Occipital lobe (tissue), 1 donor: ENCODE measurements at regions not wholly inside any gene's neighbourhood (a gene's known extent, or its start where the extent isn't known, plus 50 kb on each side); places are given as distances from the start of the nearest gene placed in this dataset.
"Not testable (repeated sequence)": the region's sequence is repeated elsewhere in the genome, so short reads cannot be mapped to it uniquely, and the experiment has no call there.

Experiments used
- DNase-seq: peaks from one replicate; lab custom pipeline; 2025; lab: John Stamatoyannopoulos, UW

DNA sequence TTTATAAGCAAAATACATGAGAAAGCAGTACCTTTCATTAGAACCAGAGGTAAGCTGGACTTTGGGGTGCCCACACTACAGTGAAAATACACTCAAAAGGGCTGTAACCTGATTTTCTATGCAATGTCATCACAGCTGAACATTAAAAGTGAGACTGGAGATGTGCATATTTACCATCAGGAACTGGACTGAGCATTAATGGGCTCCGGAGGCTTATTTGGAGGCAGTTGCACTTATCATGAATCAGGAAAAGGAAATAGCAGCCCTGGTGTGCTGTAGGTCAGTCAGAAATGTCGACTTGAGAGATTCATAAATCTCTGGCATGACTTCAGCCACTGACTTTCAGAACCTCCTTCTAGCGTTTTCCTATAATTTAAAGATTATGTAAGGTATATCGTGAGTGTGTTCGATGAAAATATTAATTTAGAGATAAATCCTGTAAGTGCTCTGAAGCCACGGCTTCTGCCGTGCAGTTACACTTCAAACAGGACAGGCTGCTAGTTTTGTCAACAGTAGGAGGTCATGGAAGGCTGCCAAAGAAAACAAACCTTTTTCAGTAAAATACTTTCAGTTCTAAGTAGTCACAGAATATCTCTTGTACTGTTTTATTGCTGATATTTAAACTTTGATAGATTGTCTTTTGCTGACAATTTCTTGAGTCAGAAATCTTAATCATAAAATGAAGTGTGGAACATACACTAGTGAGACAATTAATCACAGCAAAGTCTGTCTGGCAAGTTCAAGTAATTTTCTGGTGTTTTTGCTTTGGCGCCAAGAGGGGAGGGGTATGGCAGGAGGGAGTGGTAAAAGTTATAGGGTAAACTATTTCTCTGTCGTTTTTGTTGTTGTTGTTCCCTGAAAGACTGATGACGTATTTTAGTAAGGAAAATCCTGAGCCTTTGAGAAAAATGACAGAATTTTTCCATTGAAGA lies 939.7 kb downstream of the NR2F1-AS1 start:
- DNase-seq = no peak

DNA sequence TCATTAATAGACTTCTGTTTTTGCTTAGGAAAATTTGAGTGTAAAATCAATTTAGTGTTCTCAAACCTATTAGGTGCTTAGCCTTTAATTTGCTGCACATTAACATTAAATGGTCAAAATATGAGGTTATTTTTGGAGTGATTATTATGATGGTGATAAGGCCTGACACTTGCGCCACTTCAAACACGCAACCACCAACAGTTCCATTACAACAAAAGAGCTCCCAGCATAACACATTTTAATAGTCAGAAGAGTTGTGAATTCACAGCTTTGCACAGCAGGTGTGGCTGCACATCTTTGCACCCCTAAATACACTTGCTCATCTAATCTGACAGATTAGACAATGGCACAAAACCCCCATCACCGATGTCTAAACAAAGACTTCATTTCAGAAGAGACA lies 940.7 kb downstream of the NR2F1-AS1 start:
- DNase-seq = no peak

DNA sequence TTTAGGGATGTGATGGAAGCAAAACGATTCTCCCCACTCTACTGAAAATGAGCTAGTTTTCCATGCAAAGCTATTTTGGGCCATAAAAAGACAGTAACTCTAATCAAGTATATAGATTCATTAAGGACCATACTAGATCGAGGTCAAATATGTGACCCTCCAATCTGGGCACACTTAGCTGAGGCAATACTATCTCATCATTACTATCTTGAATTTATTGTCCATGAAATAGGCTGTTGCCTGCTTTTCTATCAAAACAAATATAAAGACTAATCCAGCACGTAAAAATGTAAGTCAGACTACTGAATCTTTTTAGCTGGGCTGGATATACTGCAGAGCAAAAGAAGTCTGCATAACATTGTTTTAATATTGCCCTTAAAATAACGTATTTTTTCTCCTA lies 943.1 kb downstream of the NR2F1-AS1 start:
- DNase-seq = no peak

DNA sequence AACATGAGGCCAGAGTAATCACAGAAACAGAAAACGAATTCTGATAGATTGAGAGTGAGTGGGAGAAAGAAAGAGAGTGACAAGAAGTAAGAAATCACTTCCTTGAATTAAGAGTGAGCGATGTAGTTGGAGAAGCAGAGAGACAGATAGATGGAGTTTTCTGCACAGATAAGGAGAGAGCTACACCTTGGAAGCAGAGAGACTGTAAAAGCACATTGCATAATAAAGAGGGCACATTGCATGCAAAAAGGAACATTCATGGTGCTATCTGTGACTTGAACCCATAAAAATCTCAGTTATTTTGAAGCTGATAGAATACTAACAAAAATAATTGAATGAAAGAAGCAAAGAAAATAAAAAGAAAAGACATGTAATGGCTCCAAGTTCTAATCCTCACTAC lies 943.8 kb downstream of the NR2F1-AS1 start:
- DNase-seq = no peak

DNA sequence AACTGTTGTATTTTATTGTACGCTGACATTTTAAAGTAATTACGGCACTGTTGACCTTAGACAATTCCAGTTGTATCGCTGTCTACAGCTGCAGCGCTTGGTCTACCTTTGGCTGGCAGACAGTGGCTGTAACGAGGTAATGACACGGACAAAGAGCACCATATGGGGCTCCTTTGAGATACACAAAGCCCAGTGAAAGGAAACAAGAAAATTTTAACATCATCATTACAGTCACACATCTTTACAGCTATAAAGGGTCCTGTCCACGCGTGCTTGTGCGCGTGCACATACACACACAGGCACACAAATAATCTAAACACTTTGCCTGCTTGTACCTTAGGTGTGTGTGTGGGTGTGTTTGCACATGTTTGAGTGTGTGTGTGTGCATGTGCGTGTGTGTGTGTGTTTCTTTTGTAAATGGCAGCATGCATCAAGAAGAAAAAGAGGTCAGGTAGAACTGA lies 946.0 kb downstream of the NR2F1-AS1 start:
- no peak for DNase-seq

DNA sequence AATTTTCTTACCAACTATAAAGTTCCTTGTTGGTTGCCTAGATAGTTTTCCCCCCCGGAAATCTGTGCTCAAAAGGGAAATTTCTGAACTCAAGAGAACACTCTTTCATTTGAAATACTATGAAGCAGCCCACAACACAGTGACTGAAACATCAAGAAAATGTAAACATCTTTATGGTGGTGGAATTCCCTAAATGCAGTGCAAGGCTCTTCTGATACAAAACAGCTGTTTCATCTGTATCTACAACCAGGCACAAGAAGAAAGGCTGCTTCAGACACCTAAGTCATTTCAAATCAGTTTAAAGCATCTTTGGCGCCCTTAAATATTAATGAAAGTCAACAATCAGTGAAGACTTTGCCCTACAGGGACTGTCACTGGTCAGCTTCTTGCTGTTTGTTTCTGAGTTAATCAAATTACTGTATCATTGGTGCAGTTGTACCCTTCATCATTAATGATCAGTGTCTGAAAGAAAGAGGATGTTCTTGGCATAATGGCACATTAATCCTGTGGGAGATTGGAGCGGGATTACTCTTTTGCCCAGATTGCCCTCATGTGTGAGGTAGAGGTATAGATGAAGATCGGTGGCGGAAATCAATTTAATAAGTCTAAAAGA lies 947.0 kb downstream of the NR2F1-AS1 start:
- no peak for DNase-seq

DNA sequence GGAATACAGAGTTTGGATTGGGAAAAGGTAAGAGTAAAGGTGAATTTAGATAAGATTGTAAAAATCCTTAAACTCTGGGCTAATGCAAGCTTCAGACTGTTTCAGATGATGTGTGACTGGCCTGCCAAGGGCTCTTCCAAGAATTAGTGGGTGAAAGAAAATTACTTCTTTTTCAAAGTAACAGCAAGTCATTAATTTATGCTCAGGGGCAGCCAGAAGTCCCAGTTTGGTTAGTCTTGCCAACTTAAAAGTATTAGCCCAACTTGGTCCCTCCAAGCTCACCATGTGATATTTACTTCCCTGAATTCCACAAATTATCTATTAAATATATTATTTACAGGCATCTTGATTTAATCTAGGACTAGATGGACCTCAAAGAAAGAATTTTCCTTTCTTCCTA lies 947.8 kb downstream of the NR2F1-AS1 start:
- no peak for DNase-seq

DNA sequence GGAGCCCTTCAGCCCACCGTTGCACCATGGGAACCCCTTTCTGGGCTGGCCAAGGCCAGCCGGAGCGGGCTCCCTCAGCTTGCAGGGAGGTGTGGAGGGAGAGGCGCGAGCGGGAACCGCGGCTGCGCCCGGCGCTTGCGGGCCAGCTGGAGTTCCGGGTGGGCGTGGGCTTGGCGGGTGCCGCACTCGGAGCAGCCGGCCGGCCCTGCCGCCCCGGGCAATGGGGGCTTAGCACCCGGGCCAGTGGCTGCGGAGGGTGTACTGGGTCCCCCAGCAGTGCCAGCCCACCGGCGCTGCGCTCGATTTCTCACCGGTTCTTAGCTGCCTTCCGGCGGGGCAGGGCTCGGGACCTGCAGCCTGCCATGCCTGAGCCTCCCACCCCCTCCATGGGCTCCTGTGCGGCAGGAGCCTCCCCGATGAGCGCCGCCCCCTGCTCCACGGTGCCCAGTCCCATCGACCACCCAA lies 949.8 kb downstream of the NR2F1-AS1 start:
- not testable (repeated sequence) for DNase-seq

DNA sequence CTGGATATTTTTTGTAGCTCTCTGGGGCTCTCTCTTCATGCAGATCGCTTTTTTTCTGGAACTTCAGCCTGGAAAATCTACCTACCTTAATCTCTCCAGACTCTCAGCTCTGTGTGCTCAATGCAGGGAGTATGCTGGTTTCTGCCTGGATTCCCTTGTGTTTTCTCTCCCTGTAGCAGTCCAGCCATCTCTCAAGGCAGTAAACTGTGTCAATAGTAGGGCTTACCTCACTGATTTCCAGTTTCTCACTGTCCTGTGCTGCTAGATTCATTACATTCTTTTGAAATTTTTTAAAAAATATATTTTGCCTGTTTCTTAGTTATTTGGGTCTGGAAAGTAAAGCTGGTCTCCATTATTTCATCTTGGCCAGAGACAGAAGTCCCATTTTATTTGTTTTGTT lies 951.4 kb downstream of the NR2F1-AS1 start:
- DNase-seq = no peak

DNA sequence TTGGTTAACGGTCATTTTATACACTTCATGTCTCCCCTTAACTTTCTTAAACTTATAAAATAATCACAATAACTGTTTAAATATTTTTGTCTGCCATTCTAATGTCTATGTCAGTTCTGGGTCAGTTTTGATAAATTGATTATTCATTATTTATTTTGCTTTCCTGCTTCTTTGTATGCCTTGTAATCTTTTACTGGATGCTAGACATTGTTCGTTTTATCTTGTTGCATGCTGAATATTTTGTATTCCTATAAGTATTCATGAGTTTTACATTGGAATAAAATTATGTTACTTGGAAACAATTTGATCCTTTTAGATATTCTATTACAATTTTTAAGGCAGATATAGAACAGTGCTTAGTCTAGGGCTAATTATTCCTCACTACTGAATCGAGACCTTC lies 952.0 kb downstream of the NR2F1-AS1 start:
- DNase-seq = no peak

DNA sequence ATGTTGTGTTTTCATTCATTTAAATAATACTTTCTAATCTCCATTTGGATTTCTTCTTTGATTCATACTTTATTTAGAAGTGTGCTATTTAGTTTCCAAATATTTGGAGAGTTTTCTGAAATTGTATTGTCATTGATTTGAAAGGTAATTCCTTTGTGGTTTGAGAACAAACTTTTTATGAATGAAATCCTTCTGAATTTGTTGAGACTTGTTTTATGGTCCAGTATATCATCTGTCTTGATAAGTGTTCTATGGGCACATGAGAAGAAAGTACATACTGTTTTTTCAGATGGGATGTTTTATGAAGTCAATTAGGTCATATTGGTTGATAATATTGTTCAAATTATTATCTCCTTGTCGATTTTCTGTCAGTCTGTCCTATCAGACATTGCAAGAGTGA lies 953.8 kb downstream of the NR2F1-AS1 start:
- DNase-seq = no peak

DNA sequence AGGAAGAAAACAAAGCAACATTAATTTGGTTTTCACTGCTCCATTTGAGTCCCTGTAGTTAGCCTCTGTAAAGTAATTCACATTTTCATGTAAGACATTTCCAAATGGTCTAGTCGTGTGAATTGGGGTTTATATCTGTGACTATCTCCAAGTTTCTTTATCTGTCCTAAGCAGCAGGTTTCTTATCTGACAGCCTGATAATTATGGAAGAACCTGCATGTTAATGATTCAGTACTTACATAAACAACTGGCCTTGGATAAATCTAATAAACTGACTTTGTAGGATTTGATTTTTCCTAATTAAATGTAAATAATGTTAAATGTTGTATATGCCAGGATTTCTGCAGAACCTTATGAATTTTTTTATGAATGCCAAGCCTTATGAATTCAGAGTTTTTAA lies 964.9 kb downstream of the NR2F1-AS1 start:
- DNase-seq = no peak

DNA sequence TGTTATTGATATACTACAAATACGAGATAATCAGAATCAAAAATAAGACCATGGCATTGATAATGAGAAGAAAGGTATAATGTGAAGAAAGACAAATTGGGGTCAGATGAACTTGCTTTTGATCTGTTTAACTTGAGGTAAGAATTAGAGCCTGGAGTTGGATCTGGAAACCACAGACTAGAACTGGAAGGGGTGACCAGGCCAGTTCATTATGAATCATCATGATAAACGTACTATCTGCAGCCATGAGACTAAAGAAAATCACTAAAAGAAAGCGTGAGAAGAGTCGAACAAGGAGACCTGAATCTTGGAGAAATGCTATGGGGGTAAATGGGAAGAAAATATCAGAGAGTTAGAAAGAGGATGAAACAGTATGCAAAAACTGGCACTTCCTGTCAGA lies 967.5 kb downstream of the NR2F1-AS1 start:
- no peak for DNase-seq

DNA sequence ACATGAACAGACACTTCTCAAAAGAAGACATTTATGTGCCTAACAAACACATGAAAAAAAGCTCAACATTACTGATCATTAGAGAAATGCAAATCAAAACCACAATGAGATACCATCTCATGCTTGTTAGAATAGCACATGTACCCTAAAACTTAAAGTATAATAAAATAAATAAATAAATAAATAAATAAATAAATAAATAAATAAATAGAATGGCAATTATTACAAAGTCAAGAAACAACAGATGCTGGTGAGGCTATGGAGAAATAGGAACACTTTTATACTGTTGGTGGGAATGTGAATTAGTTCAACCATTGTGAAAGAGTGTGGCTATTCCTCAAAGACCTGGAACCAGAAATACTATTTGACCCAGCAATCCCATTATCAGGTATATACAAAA lies 970.6 kb downstream of the NR2F1-AS1 start:
- DNase-seq = not testable (repeated sequence)

DNA sequence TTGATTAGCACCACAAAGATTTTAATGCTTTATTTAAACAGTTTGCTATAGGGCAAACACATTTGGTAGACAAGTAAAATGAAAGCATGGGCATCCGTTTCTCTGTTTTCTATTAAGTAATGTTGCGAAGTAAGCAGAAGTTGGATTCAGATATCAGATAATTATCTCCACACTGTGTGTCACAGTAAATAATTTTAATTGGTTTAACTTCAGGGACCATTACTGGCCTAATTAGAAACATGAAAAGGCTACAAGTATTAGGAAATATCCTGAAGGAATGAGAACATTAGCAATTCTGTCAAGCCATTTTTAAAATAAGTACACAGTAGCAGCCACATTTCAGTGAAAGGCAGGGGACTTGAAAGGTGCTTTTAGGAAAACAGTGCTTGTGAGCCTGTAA lies 975.4 kb downstream of the NR2F1-AS1 start:
- DNase-seq = no peak

DNA sequence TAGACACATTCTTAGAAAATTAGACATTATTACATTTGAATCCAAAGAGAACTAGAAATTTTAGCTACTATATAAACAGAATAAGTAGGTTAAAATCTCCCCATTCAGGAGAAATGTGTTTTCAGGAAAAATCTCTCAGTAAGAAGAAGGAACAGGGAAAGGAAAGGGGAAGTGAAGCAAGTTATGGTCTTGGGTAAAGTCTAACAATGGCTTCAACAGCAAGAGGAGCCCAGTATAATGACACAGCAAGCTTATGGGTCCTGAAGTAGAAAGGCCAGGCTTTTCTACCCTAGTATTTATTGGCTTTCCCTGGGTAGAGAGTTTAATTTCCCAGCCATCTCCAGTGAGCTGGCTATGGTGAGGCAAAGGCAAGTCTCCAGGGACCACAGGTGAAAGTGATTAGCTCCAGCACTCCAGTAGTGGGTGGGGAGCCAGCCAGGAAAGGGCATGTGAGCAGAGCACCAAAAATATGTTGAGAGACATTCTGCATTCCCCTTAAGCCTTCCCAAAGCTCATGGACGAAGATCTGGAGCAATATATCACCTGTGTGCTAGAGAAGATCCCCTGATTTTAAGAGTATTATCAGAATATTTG lies 981.7 kb downstream of the NR2F1-AS1 start:
- no peak for DNase-seq

DNA sequence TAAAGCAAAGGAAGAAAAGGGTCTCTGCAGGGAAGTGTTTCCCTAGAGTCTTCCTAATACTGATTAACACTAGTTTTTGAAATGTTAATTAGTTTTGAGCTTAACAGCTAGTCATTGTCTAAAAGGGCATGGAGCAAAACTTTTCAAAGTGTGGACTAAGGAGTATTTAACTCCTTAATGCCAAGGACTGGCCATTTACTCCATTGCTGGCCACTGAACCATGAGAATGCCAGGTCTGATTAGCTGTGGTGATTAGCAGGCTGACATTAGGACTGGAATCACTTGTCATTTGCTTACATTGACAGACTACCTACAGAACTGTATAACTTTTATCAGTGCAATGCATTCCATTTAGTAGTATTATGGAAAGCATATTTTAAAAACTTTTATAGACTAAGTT lies 987.0 kb downstream of the NR2F1-AS1 start:
- DNase-seq = no peak

DNA sequence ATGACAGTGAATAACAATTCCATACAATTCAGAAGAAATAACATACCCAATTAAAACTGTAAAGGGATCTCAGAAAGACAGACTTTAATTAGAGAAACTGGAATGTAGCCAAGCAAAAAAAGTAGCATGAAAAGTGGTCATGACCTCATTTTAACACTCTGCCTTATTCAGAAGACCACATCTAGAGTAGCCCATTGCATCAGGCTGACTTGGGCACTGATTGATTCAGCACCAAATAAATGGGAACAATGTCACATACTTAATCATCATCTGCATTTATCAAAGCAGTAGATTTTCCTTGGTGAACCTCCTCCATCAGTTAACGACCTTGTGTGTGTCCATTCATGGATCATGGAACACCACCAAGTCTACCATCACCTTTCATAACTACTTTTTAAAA lies 992.1 kb downstream of the NR2F1-AS1 start:
- DNase-seq = no peak

DNA sequence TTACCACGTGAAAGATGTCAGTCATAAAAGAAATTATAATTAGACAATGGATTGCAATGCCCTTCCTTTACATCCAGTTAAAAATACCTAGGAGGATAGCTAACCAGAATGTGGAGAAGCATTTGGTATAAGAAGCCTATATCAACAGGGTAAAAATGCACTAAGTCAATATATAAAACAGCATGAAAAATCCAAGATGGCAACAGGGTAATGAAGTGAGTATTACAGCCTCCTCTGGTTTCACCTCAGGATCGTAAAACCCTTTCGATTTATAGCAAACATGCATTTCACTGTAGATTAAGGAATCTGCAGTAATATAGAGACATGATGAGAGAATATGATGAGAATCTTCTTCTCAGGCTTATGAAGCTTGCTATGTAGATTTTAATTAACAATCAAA lies 999.3 kb downstream of the NR2F1-AS1 start:
- no peak for DNase-seq

DNA sequence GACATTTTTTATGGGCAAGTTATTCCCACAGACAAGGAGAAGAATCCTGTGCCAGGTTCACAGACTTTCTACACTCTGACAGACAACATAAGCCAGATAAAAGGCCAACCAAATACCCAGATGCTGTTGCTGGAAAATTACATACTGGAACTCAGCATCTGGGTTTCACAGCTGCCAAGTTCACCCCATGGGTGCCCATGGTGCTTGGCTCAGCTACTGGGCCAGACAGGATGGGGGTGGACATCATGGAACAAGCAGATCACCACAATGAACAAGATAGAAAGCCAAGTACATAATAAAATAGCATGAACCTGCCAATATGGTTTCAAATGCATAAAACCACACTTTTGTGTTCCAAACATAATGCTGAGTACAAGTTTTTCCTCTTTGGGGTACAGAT lies 999.8 kb downstream of the NR2F1-AS1 start:
- no peak for DNase-seq

DNA sequence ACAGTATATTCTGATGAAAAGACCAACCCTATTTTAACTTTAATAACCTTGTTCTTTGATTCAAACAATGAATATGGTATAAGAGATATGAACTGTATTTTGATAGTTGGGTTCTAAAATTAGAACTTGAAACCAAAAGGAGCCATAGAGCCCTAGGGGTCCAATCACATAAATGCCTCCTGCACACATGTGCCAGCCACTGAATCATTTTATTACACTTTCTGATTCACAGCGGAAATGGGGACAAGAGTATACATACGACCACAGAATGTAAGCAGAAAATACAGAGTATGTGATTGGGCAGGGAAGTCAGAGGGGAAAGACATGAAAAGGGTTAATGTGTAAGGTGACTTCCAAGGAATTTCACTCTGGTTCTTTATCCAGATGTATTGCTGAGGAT lies 1000.2 kb downstream of the NR2F1-AS1 start:
- DNase-seq = no peak

DNA sequence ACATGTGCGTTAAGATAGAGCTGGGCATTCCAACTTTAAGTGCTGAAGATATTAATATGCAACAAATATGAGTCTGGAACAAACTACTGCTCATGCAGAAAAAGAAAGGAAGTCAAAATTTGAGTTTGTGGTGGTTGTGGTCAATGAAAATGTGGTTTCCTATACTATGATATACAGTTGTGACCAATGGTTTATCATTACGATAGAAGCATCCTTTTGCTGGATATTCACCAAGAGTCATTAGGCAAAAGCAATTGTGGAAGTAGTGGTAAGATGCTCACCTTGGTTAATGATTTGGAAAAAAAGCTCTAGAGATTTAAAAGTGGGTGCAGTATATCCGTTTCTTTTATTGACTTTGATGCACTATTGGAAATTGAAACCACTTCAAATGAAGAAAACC lies 1007.0 kb downstream of the NR2F1-AS1 start:
- no peak for DNase-seq

DNA sequence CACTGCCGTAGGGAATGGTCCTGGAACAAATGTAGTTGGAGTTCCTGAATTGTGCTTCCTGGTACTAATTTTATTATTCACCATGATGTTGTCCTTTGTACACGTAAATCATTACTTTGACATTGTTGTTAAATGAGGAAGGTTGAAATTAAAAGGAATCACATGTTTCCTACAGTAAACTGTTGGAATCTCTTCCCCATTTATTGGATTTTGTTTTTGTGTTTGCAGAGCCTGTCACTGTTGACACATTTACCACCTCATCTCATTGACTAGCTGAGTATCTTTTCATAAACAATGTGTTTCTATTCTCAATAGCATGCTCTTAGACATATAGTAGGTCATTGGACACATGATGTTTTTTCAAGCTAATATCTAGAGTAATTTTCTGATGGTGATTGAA lies 1012.5 kb downstream of the NR2F1-AS1 start:
- no peak for DNase-seq
